HG03469 (cell line): ENCODE measurements at regions not wholly inside any gene's neighbourhood (a gene's known extent, or its start where the extent isn't known, plus 50 kb on each side); places are given as distances from the start of the nearest gene placed in this dataset.

Source experiments
- ATAC-seq: cut with Tn5 transposase; IDR thresholded peaks from one replicate; pipeline ENCODE4 v1.9.1; 2021; ENCODE audit warnings: mild to moderate bottlenecking, moderate library complexity, moderate number of reproducible peaks; ENCODE audit not compliant: unreplicated experiment

DNA sequence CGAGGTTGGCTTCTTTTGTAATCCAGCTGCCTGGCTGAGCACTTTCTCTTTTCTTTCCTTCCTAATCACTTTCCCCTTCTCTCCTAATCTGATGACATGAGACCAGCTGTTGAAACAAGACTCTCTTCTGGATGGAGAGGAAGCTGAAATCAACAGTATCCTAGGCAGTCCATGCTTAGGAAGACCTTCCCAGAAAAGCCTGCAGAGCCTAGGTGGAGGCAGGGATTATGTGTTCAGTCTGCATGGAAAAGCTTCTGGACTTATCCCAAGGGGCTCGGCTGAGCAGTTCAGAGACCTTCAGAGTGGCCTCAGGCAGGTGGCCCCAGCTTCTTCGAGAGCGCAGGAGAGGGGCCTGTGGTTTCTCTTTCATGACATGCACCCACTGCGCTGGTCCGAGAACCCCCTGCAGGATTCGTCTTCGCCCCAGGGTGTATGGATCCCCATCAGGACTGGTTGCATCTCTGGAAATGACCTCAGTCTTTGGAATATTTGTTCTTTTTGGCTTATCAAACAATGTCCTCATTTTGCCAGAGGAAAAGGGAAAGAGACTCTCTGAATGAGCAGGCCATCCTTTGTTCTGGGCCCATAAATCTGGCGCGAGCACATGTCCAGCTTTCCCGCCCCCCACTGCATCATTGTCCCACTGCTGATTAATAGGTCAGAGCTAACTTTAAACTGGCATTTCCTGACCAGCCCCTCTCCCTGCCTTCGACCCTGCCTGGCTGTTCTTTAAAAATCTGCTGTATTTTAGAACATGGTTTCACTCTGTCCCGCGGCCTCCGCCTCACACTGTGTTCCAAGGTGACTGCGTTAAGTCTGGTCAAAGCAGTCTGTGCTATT is 177.9 kb upstream of the KLF4 start:
- ATAC-seq, result no peak

- no peak for ATAC-seq
These were observed 175.5 kb upstream of the KLF4 start for GRCh38 chr9:107665057-107665456.

GRCh38 chr9:107660976-107661375 is 171.4 kb upstream of the KLF4 start:
- ATAC-seq, result no peak

DNA sequence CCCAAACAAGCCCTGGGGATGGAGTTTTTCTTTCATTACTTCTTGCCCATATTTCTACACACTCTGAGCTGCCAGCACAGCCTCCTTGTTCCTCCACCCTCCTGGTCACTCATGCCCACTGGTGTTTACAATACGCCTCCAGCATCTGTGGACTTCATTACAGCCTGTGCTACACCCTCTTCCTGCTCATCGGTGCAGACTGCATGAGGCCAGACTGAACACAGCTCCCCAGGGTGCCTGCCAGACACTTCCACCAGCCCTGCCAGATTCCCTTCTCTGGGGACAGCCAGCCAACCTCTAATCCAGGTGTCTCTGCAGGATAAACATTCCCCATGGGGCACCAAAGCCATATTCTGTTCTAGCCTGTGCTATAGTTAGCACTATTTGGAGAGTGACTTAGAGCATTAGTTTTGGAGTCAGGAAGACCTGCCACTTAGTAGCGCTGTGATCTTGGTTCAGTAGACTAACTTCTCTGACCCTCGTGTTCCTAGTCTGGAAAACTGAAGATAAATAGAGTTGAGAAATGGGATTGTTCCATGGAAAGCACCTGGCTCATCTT is 163.8 kb upstream of the KLF4 start:
- no peak for ATAC-seq

GRCh38 chr9:107650995-107651394 is 161.4 kb upstream of the KLF4 start:
- no peak for ATAC-seq

DNA sequence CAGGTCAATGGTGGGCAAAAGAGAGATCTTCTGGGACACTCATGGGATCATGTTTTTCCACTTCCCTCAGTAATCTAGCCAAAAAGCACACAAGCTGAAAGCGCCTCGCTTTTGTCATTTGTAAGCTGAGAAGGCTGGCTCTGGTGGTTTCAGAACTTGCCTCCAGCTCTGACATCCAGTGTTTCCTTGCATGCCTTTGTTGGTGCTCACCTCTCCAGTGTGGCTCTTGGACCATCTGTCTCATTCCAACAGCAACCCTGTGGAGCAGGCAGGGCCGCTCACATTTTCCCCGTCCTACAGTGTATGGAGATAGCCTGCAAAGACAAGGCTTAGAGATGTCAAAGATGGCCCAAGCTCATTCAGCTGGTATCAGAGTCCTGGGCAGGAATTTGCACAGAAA is 160.8 kb upstream of the KLF4 start:
- no peak for ATAC-seq

DNA sequence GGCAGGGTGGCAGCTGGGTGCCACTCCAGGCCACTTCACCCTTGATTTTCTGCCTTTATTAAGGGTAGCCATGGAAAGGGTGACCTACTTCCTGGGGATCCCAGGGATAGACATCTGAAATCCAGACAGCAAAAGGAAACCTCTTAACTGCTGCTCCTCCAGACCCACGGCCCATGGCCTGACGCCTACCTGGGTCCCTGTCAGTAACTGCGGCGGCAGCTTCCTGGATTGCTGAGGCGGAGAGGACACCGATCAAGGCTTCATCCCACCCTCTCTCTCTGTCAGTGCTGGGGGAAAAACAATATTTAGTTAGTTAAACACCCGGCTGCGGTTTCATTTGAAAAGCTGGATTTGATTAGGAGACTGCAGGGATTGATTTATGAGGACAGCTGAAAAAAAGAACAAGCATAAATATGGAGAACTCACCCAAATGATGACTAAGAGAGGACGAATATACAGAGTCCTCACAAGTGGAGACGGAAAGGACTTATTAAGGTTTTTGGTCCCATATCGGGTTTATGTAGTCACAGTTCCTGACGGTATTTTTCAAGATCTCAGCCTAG is 158.7 kb upstream of the KLF4 start:
- no peak for ATAC-seq

DNA sequence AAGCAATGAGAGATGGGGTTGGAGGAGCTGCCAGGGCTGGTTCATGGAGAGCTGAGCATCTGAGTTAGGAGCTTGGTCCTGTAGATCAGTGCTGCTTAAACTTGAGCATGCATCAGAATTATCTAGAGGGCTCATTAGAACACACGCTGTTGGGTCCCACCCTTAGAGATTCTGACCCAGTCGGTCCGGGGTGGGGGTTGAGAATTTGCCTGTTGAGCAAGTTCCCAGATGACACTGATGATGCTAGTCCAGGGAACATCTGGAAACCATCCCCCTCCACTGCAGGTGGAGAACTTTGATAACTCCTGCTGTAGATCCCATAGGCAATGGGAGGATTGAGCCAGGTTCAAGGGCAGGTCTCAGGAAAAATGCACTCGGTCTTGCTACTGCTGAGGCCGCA is 158.0 kb upstream of the KLF4 start:
- no peak for ATAC-seq

DNA sequence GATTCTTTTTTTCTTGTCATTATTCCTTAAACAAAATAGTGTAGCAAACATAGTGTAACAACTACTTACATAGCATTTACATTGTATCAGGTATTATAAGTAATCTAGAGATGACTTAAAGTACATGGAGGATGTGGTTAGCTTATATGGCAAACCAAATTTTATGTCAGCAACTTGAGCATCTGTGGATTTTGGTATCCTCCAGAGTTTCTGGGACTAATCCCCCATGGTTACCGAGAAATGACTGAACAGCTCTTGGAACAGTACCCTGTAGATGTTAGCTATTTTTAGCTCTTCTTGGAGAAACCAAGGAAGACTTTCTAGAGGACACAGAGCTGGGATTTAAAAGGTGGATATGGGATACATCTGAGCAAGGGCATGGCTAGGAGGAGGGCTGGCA is 157.6 kb upstream of the KLF4 start:
- ATAC-seq, result no peak

DNA sequence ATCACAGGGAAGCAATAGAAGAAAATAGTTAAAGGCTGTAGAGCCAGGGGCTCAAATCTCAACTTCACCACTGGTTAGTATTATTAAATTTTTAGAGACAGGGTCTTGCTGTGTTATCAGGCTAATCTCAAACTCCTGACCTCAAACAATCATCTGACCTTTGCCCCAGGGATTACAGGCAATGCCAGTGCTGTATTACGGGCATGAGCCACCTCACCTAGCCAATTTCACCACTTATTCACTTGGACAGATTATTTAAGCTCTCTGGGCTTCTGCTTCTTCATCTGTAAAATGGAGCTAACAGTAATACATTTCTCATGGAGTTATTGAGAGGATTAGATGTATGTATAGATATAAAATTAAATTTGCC is 155.9 kb upstream of the KLF4 start:
- ATAC-seq, result no peak

DNA sequence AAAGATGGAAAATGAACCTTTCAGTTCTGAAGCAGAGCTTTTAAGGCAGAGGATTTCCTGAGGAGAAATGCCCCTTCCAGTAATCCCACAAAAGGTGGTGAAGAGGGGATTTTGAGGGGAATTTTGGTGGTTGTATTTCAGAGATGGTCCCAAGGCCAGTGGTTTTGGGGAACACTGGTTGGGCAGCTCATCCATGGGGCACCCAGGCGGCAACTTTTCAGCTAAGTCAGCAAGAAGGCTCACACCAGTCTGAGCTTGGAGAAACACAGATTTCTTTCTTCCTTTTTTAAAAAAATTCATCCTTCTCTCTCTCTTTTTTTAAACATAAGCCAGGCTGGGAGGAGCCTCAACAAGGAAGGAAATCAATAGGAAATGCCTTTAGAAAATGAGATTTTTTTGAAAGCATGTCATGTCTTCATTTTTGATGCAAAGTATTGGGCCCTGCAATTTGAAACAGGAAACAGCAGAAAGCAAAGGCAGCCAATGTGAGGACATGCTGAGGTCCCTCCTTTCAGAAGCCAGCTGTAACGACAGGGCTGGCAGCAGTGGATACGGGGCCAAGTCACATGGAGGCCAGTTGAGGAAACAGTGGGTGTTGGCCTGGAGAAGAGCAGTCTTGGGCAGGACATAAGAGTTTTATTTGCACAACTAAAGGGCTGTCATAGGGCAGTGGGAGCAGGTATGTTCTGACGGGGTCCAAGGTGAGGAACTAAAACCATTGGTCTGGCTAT is 155.3 kb upstream of the KLF4 start:
- no peak for ATAC-seq

DNA sequence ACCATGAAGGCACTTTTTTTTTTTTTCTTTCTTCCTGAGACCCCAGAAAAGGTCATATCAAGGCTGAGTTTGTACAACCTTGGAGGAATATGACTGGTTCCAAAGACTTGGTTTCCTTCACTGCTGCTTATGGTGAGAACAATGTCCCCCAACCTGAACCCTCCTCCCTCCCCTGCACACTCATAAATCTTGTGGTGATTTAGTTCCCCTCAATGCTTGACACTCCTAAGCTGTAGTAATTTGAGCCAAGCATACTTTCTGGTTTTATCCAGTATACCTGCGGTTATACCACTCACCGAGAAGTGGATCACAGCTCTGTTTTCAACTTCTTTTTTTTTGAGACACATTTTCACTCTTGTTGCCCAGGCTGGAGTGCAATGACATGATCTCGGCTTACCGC is 149.9 kb upstream of the KLF4 start:
- ATAC-seq, result no peak

- ATAC-seq, result no peak
These were observed 149.1 kb upstream of the KLF4 start for GRCh38 chr9:107638521-107639310.

DNA sequence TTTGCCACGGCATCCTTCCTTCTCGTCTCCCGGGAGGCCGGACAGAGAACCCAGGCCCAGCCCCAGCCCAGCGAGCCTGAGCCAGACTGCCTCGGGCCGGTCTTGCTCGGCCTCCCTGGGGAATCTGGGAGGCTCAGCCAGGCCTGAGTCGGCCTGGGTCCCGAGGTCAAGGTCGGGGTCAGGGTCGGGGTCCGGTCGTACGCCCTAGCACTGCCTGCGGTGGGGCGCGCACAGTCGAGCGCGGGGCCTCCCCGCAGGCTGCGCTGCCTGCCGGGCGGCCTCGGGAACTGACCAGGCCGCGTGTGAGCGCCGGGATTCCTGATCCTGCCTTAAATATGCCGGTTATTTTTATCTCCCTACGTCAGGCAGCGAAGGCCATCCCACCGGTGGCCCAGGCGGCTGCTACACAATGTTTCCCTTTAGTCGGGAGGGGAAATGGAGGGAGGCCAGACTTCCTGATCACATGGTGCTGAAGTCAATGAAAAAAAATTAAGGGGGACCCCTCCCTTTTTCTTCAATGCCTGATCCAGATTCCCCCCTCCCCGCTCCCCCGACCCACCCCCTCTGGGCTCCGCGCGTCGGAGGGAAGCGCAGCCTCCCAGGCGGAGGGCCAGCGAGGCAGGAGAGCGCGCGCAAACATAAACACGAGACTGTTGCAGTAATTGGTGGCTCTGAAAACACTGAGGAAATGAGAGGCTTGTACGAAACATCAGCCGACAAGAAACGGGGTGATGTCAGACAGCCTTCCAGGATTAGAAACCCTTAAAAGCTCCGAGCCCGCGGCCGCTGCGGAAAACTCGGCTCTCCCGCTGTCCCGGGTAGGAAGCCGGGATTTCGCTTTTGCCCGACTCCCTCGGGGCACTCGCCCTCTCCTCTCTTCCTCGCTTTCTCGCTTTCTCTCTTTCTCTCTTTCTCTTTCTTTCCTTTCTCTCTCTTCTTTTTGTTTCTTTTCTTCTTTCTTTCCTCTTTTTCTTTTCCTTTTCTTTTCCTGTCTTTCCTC is 148.2 kb upstream of the KLF4 start:
- ATAC-seq, result no peak

DNA sequence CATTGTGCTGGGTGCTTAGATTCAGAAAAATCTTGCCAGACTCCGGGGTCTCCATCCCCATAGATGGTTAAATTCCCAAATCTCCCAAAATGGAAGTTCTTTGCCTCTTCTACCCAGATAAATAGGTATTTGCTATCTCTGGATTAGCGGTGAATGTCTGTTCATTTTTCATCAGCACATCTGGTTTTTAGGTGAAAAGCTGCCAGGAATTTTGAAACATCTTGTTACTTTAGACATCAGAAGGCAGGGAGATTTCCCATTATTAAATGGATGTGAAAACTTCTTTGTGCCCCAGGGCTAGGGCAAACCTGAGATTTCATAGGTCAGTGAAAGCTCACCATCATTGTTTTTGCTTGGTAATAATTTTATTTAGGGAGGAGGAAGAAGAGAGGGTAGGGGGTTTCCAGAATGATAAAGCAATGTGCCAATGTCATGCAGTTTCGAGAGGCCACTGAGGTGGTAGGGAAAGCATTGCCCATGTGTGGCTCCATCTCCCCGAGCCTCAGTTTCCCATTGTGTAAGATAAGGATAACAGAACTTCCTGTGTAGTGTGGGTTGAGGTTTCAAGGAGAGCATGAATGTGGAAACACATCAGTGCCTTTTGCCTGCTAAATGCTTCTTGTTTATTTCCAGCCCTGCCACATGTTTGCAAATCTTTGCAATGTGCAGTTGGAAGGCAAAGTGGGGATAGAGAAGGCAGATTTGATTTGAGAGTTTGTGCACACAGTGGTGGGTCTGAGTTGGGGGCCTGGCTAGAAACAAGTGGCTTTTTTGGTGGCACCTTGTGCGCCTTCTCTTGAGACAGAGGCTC is 147.2 kb upstream of the KLF4 start:
- no peak for ATAC-seq

GRCh38 chr9:107635803-107636174 is 146.2 kb upstream of the KLF4 start:
- ATAC-seq, result no peak

DNA sequence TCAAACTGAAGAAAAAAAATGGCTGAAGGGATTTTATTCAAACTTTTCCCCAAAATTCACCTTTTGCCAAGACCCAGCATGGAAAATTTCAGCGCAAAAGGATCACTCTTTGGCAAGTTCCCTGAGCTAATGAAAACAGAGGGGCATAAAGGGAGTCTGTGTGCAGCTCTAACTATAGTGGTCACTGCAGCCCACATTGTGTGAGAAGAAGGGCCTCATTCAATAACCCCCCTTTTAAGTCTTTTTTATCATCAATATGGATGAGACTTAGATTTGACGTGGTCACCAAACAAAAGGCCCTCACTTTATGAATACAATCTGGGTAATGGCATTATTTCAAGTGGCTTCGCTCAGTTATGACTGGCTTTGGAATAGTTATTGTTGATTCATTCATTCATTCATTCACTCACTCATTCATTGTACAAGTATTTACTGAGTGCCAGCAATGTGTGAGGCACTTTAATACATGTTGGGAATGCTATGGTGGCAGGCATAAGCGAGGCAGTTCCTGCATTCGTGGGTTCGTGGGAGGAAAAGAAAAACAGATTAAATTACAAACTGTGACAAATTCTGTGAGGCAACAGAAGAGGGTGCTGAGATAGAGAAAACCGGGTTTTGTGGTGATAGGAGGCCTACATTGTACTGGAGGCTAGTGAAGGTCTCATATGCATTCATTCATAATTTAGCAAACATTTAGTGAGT is 145.7 kb upstream of the KLF4 start:
- no peak for ATAC-seq

DNA sequence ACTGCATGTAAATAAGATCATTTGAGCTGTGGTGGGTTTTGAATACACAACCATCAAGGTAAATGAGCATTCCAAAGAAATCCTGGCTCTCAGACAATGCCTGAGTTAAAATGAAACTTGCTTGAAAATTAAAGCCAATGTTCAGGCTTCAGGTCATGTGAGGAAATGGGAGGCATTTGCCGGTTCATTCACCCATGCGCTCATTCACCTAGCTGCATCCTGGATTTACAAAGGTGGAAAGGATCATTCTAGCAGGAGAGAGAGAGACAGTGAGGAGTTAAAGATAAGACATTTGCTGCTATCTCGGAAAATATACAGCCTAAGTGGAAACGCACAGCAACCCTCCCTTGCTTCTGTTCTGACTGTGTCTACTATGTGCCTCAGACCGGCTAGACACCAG is 143.8 kb upstream of the KLF4 start:
- ATAC-seq, result no peak
